D341Med (cell line): ENCODE measurements at regions not wholly inside any gene's neighbourhood (a gene's known extent, or its start where the extent isn't known, plus 50 kb on each side); places are given as distances from the start of the nearest gene placed in this dataset.

Experiments used
- DNase-seq: peaks from one replicate; pipeline ENCODE4 v3.0.0; 2012; ENCODE audit warnings: low spot score

GRCh38 chr20:40449144-40449690 is 239.8 kb downstream of the MAFB start:
- DNase-seq, result no peak

- no peak for DNase-seq
These were observed 242.1 kb downstream of the MAFB start for GRCh38 chr20:40446888-40447287.

GRCh38 chr20:40444516-40444915 is 244.5 kb downstream of the MAFB start:
- DNase-seq, result no peak

DNA sequence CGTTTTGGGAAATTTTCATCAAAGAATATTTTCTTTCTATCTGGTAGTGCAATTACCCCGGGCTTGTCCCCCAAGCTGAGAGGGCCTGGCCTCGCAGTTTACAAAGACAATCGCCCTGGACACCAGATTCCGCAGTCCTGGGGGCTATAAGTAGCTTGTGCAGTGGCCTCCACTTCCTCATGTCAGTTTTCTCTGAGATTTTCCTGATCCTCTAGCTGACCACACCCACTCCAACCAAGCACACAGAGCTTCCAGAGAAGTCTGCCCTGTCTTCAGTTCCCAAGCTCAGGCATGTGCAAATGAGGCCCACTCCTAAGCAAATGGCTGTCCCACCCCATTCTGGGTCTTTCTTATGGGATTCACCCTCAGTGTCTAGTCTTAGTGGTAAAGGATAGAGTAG is 245.3 kb downstream of the MAFB start:
- DNase-seq, result no peak

- no peak for DNase-seq
These were observed 246.7 kb downstream of the MAFB start for GRCh38 chr20:40442181-40442963.

GRCh38 chr20:40441771-40442170 is 247.3 kb downstream of the MAFB start:
- no peak for DNase-seq

DNA sequence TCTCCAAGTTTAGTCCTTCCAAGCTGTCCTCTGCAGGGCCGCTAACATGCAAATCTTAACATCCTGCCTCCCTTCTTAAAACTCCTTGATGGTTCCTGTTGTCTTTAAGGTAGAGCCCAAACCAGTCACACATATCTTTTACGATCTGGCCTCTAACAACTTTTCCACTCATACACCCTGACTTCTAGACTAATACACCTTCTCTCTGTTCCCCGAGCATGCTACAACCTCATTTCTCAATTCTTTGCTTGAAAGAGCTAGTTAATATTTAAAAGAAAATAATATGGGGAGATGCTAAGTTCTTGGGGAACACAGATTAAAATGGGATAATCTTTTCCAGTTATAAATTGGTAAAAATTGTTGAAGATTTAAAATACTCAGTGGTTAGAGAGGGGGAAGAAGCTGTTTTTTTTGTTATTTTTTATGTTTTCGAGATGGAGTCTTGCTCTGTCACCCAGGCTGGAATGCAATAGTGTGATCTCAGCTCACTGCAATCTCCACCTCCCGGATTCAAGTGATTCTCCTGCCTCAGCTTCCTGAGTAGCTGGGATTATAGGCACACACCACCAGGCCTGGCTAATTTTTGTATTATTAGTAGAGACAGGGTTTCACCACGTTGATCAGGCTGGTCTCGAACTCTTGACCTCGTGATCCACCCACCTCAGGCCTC is 250.7 kb downstream of the MAFB start:
- DNase-seq, result no peak

DNA sequence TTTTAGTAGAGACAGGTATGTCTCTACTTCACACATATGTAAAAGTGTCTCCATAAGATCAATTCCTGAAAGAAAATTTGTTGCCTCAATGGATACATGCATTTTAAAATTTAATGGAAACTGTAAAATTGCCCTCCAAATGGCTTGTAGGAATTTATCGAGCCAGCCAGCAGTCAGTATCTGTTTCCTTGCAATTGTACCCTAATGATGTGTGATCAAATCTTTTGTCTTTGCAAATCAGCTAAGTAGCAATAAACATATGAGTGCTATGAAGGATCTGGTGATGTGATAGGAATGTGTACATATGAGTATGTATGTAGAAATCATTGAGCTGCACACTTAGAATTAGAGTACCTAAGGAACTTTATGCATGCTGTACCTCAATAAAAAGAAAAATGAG is 253.0 kb downstream of the MAFB start:
- DNase-seq, result no peak

DNA sequence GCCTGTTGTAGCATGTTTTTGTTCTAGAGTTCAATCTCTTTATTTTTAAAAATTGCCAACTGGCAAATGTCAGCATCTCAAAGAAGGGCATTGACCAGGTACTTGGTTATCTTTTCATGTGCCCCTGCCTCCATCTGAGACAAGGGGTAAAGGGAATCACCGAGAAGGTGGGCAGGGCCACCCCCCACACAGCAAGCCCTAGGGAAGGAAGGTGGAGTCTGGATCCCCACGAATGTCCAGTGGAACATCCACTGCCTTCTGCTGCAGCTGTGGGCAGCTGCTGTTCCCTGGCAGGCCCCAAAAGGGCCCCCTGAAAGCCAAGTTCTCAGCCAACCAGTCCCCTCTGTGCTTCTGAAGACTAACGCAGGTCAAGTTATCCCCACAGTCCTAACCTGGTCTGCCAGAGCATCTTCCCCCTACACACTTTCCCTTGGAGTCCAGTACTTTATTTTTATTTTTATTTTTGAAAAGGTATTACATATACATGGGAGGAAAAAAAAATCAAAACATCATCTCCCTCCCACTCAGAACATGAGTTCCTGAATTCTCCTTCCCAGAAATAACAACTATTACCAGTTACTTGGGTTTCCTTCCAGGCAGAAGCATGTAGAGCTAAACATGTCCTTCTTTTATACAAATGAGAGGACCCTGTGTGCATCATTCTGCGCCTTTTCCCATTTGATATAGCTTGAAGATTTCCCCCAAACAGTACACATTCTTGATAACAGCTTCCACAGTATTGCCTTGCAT is 253.7 kb downstream of the MAFB start:
- no peak for DNase-seq

GRCh38 chr20:40434122-40434521 is 254.9 kb downstream of the MAFB start:
- DNase-seq, result no peak

- no peak for DNase-seq
These were observed 255.6 kb downstream of the MAFB start for GRCh38 chr20:40433341-40433861.

DNA sequence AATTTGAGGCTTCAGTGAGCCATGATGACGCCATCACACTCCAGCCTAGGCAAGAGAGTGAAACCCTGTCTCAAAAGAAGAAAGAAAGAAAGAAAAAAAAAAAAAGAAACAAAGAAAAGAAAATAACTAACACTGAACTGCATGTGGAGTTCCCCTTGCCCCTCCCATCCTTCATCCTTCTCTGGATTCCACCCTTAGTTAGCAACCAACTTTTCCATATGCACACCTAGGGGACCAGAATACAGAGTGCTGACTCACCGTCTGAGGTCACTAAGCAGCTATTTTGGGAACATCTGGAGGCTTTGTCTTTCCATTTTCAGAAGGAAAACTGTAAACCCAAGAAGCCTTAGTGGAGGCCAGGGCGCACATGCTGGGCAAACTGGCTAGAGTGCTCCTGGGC is 257.4 kb downstream of the MAFB start:
- DNase-seq, result no peak

DNA sequence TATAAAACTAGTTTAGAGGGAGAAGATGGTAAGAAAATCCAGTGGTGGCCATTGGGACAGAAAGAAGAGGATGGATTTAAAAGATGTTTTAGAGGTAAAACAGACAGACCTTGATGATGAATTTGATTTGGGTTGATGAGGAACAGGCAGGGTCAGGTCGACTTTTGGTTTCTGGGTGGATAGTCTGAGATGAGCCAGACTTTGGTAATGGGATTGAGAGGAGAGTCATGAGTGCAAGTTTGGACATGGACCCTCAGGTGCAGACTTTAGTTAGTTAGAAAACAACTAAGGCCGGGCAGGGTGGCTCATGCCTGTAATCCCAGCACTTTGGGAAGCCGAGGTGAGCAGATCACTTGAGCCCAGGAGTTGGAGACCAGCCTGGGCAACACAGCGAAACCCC is 257.9 kb downstream of the MAFB start:
- no peak for DNase-seq

DNA sequence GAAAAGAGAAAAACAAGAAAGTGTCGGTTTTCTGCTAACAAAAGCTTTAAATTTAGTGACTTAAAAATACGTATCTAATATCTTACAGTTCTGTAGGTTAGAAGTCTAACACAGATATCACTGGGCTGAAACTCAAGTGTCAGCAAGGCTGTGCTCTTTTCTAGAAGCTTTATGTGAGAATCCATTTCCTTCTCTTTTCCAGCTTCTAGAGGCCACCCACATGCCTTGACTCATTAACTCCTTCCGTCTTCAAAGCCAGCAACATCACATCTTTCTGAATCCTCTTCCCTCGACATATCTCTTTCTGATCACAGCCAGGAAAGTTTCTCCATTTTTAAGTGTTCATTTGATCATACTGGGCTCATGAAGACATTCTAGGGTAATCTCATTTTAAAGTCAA is 262.0 kb downstream of the MAFB start:
- no peak for DNase-seq

DNA sequence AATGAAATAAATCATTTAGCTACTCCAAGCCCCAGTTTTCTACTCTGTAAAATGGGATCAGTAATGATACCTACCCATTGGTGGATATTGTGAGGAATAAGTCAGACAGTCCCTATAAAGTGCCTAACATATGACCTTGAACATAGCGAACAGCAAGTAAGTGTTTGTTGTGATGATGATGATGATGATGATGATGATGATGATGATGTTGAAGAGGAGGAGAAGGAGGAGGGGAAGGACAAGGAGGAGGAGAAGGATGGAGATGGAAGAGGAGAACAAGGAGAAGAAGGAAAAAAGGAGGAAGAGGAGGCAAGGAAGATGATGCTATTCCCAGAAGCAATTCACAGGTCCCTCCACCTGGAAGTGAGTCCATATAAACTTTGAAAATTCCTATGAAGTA is 264.3 kb downstream of the MAFB start:
- DNase-seq, result no peak

DNA sequence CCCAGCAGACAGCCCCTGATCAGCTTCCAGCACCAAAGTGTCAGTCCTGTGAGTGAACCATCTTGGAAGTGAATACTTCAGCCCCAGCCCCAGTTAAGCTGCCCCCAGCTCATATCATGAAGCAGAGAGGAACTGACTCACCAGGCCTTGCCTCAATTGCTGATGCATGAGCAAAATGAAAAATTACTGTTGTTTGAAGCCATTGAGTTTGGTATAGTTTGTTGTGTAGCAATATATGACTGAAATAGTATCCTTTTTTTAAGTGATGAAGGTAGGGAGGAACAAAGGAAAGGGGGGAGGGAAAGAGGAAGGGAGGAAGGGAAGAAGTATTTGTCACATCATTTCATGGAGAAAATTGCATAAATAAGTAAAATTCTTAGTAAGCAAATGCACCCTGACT is 266.4 kb downstream of the MAFB start:
- no peak for DNase-seq

DNA sequence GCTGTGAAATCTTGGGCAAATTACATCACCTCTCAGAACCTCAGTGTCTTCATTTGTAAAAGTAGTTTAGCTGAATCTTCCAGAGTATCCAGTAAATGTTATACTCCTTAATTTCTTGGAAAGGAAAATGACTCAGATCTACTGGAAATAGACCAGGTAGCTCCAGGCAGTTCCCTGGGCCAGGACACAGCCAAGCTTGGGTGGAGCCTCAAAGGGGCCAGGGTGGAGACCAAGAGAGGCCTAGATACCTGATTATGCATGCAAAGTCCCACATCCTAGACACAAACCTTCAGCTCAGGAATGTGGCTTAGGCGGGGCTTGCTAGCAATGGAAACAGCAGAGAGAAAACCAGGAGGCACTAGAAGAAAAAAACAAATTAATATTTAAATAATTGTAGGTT is 272.8 kb downstream of the MAFB start:
- DNase-seq, result no peak

GRCh38 chr20:40414843-40415615 is 274.0 kb downstream of the MAFB start:
- DNase-seq, result no peak

DNA sequence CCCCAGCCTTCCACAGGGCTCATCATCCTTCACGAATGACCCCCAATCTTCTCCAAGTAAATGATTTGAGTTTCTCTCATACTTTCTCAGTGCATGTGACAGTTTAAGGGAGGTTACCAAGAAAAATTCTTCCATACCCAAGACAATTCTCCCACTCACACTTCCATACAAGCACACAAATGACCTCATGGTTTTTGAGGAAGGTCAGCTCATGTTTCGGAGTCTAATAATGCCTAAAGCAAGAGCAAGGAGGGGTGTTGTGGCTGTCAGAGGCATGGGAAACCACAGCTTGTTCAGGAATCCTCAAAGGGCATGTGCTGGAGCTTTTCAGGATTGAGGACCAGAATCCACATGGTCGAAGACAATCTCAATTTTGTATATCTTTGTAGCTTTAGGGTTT is 279.0 kb downstream of the MAFB start:
- no peak for DNase-seq

- DNase-seq, result no peak
These were observed 291.6 kb downstream of the MAFB start for GRCh38 chr20:40397467-40397866.

DNA sequence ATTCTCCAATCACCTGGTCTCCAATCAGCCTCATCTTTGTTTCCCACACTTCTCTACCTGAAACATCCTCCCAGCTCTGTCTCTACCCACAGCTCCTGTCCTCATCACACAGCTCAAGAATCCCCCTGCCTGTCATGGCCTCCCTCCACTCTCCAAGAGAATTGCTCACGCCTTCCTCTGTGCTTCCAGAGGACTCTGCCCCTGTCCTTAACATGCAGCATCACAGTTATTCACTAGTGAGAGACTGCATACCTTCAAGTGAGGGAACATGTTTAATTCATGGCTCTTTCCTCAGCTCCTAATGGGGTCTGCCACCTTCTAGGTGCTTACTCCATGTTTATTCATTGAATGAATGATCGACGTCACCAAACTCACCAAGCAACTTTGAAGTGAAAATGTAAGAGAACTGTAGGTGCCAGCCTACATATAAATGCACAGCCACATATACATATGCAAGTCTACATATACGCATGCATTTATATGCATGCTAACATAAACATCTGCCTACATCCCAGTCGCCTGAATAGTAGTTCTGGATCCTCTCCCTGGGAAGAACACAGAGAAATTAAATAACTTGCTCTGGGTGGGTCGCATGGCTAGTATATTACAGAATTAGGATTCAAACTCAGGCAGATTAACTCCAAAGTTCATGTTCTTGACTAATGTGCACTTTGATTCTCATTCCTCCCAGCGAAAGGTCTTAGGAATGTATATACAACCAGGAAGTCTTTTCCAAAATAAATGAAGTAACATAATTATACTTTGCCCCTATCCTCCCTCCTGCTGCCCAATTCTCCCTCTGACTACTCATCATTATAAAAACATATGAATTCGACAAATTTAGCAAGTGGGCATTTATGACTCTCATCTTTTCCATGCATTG is 295.6 kb downstream of the MAFB start:
- no peak for DNase-seq
